Body of pancreas (tissue), 4 donors: ENCODE measurements at regions not wholly inside any gene's neighbourhood (a gene's known extent, or its start where the extent isn't known, plus 50 kb on each side); places are given as distances from the start of the nearest gene placed in this dataset.

Source experiments
- POLR2A ChIP-seq, 3 donors: fragments of 450-650 bp; IDR thresholded peaks; one replicate each; pipeline ENCODE4 v1.6.1; 2016; ENCODE audit warnings: antibody characterized with exemption in 3 of 3, mild to moderate bottlenecking in 2 of 3
- TF ChIP-seq, protein P1 (sequence below), 7 experiments: fragments of 450-650 bp in 4 of 7; fragments of 200-600 bp in 3 of 7; sonication (generic) in 3 of 7; IDR thresholded peaks; one replicate each; pipeline ENCODE4 v1.5.1; 2016 to 2019; ENCODE audit warnings: antibody characterized with exemption in 7 of 7

DNA sequence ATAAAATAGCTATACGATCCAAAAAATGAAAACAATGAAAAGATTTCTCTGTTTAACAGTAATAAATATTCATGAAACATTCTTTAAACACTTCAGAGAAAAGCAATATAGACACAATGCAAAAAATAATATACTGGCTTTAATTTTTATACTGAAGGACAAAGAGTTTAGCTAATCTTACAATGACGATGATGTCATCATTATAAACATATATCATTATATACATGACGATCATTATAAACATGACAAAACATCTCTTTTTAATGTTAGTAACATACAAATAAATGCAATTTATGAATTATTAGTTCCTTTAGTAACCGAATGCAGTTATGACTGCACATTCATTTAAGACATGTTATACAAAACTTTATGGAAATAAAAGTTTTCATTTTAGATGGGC lies 1434.6 kb downstream of the PCDH18 start:
- TF ChIP-seq, protein P1, sequence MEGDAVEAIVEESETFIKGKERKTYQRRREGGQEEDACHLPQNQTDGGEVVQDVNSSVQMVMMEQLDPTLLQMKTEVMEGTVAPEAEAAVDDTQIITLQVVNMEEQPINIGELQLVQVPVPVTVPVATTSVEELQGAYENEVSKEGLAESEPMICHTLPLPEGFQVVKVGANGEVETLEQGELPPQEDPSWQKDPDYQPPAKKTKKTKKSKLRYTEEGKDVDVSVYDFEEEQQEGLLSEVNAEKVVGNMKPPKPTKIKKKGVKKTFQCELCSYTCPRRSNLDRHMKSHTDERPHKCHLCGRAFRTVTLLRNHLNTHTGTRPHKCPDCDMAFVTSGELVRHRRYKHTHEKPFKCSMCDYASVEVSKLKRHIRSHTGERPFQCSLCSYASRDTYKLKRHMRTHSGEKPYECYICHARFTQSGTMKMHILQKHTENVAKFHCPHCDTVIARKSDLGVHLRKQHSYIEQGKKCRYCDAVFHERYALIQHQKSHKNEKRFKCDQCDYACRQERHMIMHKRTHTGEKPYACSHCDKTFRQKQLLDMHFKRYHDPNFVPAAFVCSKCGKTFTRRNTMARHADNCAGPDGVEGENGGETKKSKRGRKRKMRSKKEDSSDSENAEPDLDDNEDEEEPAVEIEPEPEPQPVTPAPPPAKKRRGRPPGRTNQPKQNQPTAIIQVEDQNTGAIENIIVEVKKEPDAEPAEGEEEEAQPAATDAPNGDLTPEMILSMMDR (IDR thresholded peaks at IDR 0.05), result no peak
- no peak for TF ChIP-seq POLR2A (IDR thresholded peaks at IDR 0.05)
